Liver (tissue), 8 donors: ENCODE measurements at regions not wholly inside any gene's neighbourhood (a gene's known extent, or its start where the extent isn't known, plus 50 kb on each side); places are given as distances from the start of the nearest gene placed in this dataset.

Experiments used
- DNase-seq: peaks from one replicate; pipeline ENCODE4 v3.0.0-alpha.2; 2017; ENCODE audit warnings: low spot score
- H3K27ac ChIP-seq, 2 donors: one replicate each; pipeline ENCODE4 v1.7.0; 2013; ENCODE audit warnings: inconsistent platforms in 2 of 2, low read length in 2 of 2, control low read depth in 1 of 2, low read depth in 1 of 2, mild to moderate bottlenecking in 1 of 2
- H3K27me3 ChIP-seq, 4 donors: one replicate each; pipeline versions ENCODE4 v1.6.1 to v1.7.0; 2013; ENCODE audit warnings: low read length in 3 of 4, inconsistent platforms in 1 of 4, mild to moderate bottlenecking in 1 of 4, moderate library complexity in 1 of 4; ENCODE audit not compliant: control insufficient read depth in 4 of 4, insufficient read depth in 4 of 4
- H3K36me3 ChIP-seq, 4 donors: one replicate each; pipeline versions ENCODE4 v1.6.1 to v1.7.0; 2013; ENCODE audit warnings: low read length in 3 of 4, mild to moderate bottlenecking in 3 of 4, low read depth in 1 of 4, moderate library complexity in 1 of 4; ENCODE audit not compliant: control insufficient read depth in 4 of 4, insufficient read depth in 3 of 4
- H3K4me1 ChIP-seq, 4 donors: one replicate each; pipeline versions ENCODE4 v1.6.1 to v1.7.0; 2013; ENCODE audit warnings: low read length in 3 of 4, mild to moderate bottlenecking in 3 of 4, moderate library complexity in 1 of 4; ENCODE audit not compliant: control insufficient read depth in 4 of 4, insufficient read depth in 4 of 4
- H3K4me3 ChIP-seq, 3 donors: one replicate each; pipeline versions ENCODE4 v1.6.1 to v1.7.0; 2013; ENCODE audit warnings: low read length in 3 of 3, control low read depth in 1 of 3, low read depth in 1 of 3, mild to moderate bottlenecking in 1 of 3
- H3K9ac ChIP-seq, 2 donors: one replicate each; pipeline ENCODE4 v1.7.0; 2013; ENCODE audit warnings: low read length in 2 of 2, mild to moderate bottlenecking in 2 of 2, moderate library complexity in 2 of 2, control low read depth in 1 of 2, low read depth in 1 of 2
- H3K9me3 ChIP-seq, 4 donors: one replicate each; pipeline versions ENCODE4 v1.6.1 to v1.7.0; 2013; ENCODE audit warnings: low read length in 3 of 4; ENCODE audit not compliant: control insufficient read depth in 4 of 4
- EGR1 ChIP-seq, 2 donors: IDR thresholded peaks; 2 replicates each; pipeline ENCODE4 v1.6.1; 2016 to 2018; ENCODE audit warnings: antibody characterized with exemption in 2 of 2, low read depth in 2 of 2
- FOXA1 ChIP-seq: IDR thresholded peaks from 2 replicates; pipeline ENCODE4 v1.6.1; 2016; ENCODE audit warnings: antibody characterized with exemption
- FOXA2 ChIP-seq: IDR thresholded peaks from 2 replicates; pipeline ENCODE4 v1.6.1; 2016; ENCODE audit warnings: antibody characterized with exemption
- GABPA ChIP-seq, 2 donors: IDR thresholded peaks in 1 of 2; conservative IDR thresholded peaks in 1 of 2; 2 replicates each; pipeline ENCODE4 v1.6.1; 2016; ENCODE audit warnings: antibody characterized with exemption in 2 of 2, mild to moderate bottlenecking in 1 of 2, moderate library complexity in 1 of 2
- HNF4A ChIP-seq, 2 donors: conservative IDR thresholded peaks; 2 replicates each; pipeline ENCODE4 v1.6.1; 2016; ENCODE audit warnings: antibody characterized with exemption in 2 of 2, mild to moderate bottlenecking in 2 of 2
- HNF4G ChIP-seq: IDR thresholded peaks from 2 replicates; pipeline ENCODE4 v1.6.1; 2016; ENCODE audit warnings: antibody characterized with exemption
- JUND ChIP-seq, 2 donors: IDR thresholded peaks; 2 replicates each; pipeline ENCODE4 v1.6.1; 2016; ENCODE audit warnings: antibody characterized with exemption in 2 of 2
- NR2F2 ChIP-seq: IDR thresholded peaks from 2 replicates; pipeline ENCODE4 v1.6.1; 2016; ENCODE audit warnings: antibody characterized with exemption
- RAD21 ChIP-seq, 2 donors: IDR thresholded peaks; 2 replicates each; pipeline ENCODE4 v1.6.1; 2016; ENCODE audit warnings: antibody characterized with exemption in 2 of 2, mild to moderate bottlenecking in 2 of 2
- RXRA ChIP-seq, 2 donors: IDR thresholded peaks; 2 replicates each; pipeline ENCODE4 v1.6.1; 2017 to 2018; ENCODE audit warnings: antibody characterized with exemption in 2 of 2, mild to moderate bottlenecking in 1 of 2
- SP1 ChIP-seq: IDR thresholded peaks from 2 replicates; pipeline ENCODE4 v1.6.1; 2018; ENCODE audit warnings: antibody characterized with exemption, mild to moderate bottlenecking
- TAF1 ChIP-seq: conservative IDR thresholded peaks from 2 replicates; pipeline ENCODE4 v1.6.1; 2016; ENCODE audit warnings: antibody characterized with exemption, mild to moderate bottlenecking
- YY1 ChIP-seq: IDR thresholded peaks from 2 replicates; pipeline ENCODE4 v1.6.1; 2016; ENCODE audit warnings: antibody characterized with exemption, mild to moderate bottlenecking
- WGBS: extraction: QIAGEN DNeasy Blood & Tissue Kit; methylation state at CpG from one replicate; pipeline ENCODE4 v1.1.7; 2013; 5-methylcytosine and 5-hydroxymethylcytosine counted together
- TF ChIP-seq, protein P1 (sequence below): IDR thresholded peaks from 2 replicates; pipeline ENCODE4 v1.6.1; 2016; ENCODE audit warnings: antibody characterized with exemption
- TF ChIP-seq, protein P2 (sequence below): IDR thresholded peaks from 2 replicates; pipeline ENCODE4 v1.6.1; 2016; ENCODE audit warnings: antibody characterized with exemption, mild to moderate bottlenecking
- TF ChIP-seq, protein P3 (sequence below): IDR thresholded peaks from 2 replicates; pipeline ENCODE4 v1.6.1; 2016; ENCODE audit warnings: antibody characterized with exemption
- TF ChIP-seq, protein P4 (sequence below): IDR thresholded peaks from 2 replicates; pipeline ENCODE4 v1.6.1; 2016; ENCODE audit warnings: antibody characterized with exemption
- TF ChIP-seq, protein P5 (sequence below): fragments of 150-350 bp; IDR thresholded peaks from 2 replicates; pipeline ENCODE4 v1.5.1; 2017; ENCODE audit warnings: improper control_type of control experiment, low read depth, low read length; ENCODE audit not compliant: missing input control
- donor health status: healthy.
- donor health status: healthy.
- donor health status: healthy.
- donor health status: healthy.
- donor health status: healthy.

DNA sequence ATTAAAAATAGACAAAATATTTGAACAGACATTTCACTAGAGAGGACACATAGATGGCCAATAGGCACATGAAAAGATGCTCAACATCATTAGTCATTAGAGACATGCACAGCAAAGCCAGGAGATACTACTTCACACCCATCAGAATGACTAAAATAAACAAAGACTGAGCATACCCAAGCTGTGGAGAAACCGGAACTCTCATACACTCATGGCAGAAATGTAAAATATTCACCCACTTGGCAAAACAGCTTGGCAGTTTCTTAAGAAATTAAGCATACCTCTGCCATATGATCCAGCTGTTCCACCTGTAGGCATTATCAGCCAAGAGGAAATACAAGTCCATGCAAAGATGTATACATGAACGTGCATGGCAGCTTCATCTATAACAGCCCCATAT is 213.4 kb downstream of the TSHZ3 start:
- H3K27ac ChIP-seq: no peak overlapping the region
- H3K36me3 ChIP-seq: no peaks in the 10 kb centered on the region
- H3K9ac ChIP-seq: no peak overlapping the region
- H3K9me3 ChIP-seq: no peaks in the 10 kb centered on the region
- peaks cover 0 to 6% (median 0%) of the 10 kb centered on the region in 4 donors for H3K27me3 ChIP-seq
- TF ChIP-seq, protein P1, sequence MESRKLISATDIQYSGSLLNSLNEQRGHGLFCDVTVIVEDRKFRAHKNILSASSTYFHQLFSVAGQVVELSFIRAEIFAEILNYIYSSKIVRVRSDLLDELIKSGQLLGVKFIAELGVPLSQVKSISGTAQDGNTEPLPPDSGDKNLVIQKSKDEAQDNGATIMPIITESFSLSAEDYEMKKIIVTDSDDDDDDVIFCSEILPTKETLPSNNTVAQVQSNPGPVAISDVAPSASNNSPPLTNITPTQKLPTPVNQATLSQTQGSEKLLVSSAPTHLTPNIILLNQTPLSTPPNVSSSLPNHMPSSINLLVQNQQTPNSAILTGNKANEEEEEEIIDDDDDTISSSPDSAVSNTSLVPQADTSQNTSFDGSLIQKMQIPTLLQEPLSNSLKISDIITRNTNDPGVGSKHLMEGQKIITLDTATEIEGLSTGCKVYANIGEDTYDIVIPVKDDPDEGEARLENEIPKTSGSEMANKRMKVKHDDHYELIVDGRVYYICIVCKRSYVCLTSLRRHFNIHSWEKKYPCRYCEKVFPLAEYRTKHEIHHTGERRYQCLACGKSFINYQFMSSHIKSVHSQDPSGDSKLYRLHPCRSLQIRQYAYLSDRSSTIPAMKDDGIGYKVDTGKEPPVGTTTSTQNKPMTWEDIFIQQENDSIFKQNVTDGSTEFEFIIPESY: no peak
- no peak for TF ChIP-seq JUND (IDR thresholded peaks at IDR 0.05)
- no peak for TF ChIP-seq FOXA1
- no peak for TF ChIP-seq YY1
- TF ChIP-seq SP1: no peak
- TF ChIP-seq RAD21 (IDR thresholded peaks at IDR 0.05): no peak
- TF ChIP-seq FOXA2: no peak
- TF ChIP-seq, protein P2, sequence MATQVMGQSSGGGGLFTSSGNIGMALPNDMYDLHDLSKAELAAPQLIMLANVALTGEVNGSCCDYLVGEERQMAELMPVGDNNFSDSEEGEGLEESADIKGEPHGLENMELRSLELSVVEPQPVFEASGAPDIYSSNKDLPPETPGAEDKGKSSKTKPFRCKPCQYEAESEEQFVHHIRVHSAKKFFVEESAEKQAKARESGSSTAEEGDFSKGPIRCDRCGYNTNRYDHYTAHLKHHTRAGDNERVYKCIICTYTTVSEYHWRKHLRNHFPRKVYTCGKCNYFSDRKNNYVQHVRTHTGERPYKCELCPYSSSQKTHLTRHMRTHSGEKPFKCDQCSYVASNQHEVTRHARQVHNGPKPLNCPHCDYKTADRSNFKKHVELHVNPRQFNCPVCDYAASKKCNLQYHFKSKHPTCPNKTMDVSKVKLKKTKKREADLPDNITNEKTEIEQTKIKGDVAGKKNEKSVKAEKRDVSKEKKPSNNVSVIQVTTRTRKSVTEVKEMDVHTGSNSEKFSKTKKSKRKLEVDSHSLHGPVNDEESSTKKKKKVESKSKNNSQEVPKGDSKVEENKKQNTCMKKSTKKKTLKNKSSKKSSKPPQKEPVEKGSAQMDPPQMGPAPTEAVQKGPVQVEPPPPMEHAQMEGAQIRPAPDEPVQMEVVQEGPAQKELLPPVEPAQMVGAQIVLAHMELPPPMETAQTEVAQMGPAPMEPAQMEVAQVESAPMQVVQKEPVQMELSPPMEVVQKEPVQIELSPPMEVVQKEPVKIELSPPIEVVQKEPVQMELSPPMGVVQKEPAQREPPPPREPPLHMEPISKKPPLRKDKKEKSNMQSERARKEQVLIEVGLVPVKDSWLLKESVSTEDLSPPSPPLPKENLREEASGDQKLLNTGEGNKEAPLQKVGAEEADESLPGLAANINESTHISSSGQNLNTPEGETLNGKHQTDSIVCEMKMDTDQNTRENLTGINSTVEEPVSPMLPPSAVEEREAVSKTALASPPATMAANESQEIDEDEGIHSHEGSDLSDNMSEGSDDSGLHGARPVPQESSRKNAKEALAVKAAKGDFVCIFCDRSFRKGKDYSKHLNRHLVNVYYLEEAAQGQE: no peak
- TF ChIP-seq, protein P3, sequence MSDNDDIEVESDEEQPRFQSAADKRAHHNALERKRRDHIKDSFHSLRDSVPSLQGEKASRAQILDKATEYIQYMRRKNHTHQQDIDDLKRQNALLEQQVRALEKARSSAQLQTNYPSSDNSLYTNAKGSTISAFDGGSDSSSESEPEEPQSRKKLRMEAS: no peak
- no peak for TF ChIP-seq HNF4G
- no peak for TF ChIP-seq TAF1
- TF ChIP-seq, protein P4, sequence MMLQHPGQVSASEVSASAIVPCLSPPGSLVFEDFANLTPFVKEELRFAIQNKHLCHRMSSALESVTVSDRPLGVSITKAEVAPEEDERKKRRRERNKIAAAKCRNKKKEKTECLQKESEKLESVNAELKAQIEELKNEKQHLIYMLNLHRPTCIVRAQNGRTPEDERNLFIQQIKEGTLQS: no peak
- TF ChIP-seq RXRA (IDR thresholded peaks at IDR 0.05): no peak
- no peak for TF ChIP-seq NR2F2
- TF ChIP-seq, protein P5, sequence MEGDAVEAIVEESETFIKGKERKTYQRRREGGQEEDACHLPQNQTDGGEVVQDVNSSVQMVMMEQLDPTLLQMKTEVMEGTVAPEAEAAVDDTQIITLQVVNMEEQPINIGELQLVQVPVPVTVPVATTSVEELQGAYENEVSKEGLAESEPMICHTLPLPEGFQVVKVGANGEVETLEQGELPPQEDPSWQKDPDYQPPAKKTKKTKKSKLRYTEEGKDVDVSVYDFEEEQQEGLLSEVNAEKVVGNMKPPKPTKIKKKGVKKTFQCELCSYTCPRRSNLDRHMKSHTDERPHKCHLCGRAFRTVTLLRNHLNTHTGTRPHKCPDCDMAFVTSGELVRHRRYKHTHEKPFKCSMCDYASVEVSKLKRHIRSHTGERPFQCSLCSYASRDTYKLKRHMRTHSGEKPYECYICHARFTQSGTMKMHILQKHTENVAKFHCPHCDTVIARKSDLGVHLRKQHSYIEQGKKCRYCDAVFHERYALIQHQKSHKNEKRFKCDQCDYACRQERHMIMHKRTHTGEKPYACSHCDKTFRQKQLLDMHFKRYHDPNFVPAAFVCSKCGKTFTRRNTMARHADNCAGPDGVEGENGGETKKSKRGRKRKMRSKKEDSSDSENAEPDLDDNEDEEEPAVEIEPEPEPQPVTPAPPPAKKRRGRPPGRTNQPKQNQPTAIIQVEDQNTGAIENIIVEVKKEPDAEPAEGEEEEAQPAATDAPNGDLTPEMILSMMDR: no peak
- no peak for TF ChIP-seq GABPA (IDR thresholded peaks at IDR 0.05 in 1 of 2, conservative IDR thresholded peaks at IDR 0.05 in 1 of 2)
- no peak for TF ChIP-seq HNF4A (conservative IDR thresholded peaks at IDR 0.05)
- TF ChIP-seq EGR1 (IDR thresholded peaks at IDR 0.05; ENCODE audit: low read depth in 2 of 2): no peak
- H3K4me1 ChIP-seq: no peaks in the 10 kb centered on the region
- WGBS: 80% methylated on average over 2 of the region's 2 CpGs
- no peak for DNase-seq
- no peak overlapping the region for H3K4me3 ChIP-seq

DNA sequence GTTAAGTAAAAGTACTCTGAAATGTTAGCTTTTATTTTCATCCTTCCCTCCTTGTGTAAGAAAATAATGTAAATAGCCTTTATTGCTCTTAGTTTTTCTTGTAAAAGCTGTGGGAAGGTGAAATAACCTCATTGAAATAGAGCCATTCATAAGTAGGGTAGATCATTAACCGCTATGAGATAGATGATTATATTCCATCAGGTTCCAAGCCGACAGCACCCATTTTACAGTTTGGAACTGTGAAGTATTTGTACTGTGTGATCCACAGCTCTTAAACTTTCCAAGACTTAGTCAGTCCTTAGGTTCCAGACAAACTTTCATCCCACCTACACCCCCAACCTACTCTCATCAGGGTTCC is 216.5 kb downstream of the TSHZ3 start:
- H3K27ac ChIP-seq: no peak overlapping the region
- no peak overlapping the region for H3K4me3 ChIP-seq
- no peak overlapping the region for H3K9ac ChIP-seq
- 79% methylated on average over 2 of the region's 2 CpGs for WGBS
- no peaks in the 10 kb centered on the region for H3K36me3 ChIP-seq
- H3K27me3 ChIP-seq: peaks cover 0 to 6% (median 0%) of the 10 kb centered on the region in 4 donors
- DNase-seq: no peak
- H3K4me1 ChIP-seq: no peaks in the 10 kb centered on the region
- peaks cover 0 to 2% (median 0%) of the 10 kb centered on the region in 4 donors for H3K9me3 ChIP-seq
- TF ChIP-seq GABPA (IDR thresholded peaks at IDR 0.05 in 1 of 2, conservative IDR thresholded peaks at IDR 0.05 in 1 of 2) (no peak), JUND (IDR thresholded peaks at IDR 0.05) (no peak), HNF4A (conservative IDR thresholded peaks at IDR 0.05) (no peak), TAF1 (no peak), EGR1 (IDR thresholded peaks at IDR 0.05; ENCODE audit: low read depth in 2 of 2) (no peak), FOXA2 (no peak), RAD21 (IDR thresholded peaks at IDR 0.05) (no peak)
- TF ChIP-seq, protein P1: no peak
- TF ChIP-seq, protein P3: no peak
- TF ChIP-seq, protein P5: no peak
